ENCODE measurements at regions not wholly inside any gene's neighbourhood (a gene's known extent, or its start where the extent isn't known, plus 50 kb on each side); places are given as distances from the start of the nearest gene placed in this dataset.

- Histone ChIP-seq H3K27ac (ENCODE audit: low read length) (no peak overlapping the region), H3K4me3 (ENCODE audit: low read length) (no peak overlapping the region), H3K27me3 (ENCODE audit: control insufficient read depth, insufficient read depth) (no peaks in the 10 kb centered on the region), H3K9me3 (ENCODE audit: control insufficient read depth, low read length) (no peaks in the 10 kb centered on the region), H3K4me1 (ENCODE audit: control insufficient read depth, insufficient read depth, low read length) (no peaks in the 10 kb centered on the region)
- intact Hi-C loops (cut with DNase I) = no loop called here
- ATAC-seq (no peak), DNase-seq (no peak)
These were observed 55.5 kb upstream of the SLC25A13 start for GRCh38 chr7:96377399-96377798.

Measured in right cardiac atrium (tissue), 5 donors.